HCT116 (cell line): ENCODE measurements at regions not wholly inside any gene's neighbourhood (a gene's known extent, or its start where the extent isn't known, plus 50 kb on each side); places are given as distances from the start of the nearest gene placed in this dataset.

ENCODE experiments used
- ATAC-seq: fragments of 200-7000 bp; cut with Tn5 transposase; 2 replicates; pipeline ENCODE4 v1.9.1; 2020; ENCODE audit warnings: mild to moderate bottlenecking, moderate library complexity
- BruUV-seq: library from RNA; stranded (reverse); fragments of 400-500 nt; replicated peaks from 2 replicates; lab custom pipeline; 2021; lab: Mats Ljungman, UMichigan
- CTCF ChIA-PET: fragments of 300-600 bp; sonication (Branson Sonifier 250); formaldehyde crosslinking; loops from one replicate; lab custom pipeline; 2021; ENCODE audit warnings: antibody characterized with exemption; lab: Charles Lee
- POLR2A ChIA-PET: fragments of 300-600, 350-600 bp; sonication (Branson Sonifier 250); formaldehyde crosslinking; loops from one replicate; lab custom pipeline; 2021; ENCODE audit warnings: antibody characterized with exemption; lab: Charles Lee
- RAD21 ChIA-PET, 2 experiments: fragments of 300-600 bp; sonication (Branson Sonifier 250); formaldehyde crosslinking; loops; one replicate each; lab custom pipeline; 2023; ENCODE audit warnings: low total read pairs in 2 of 2; ENCODE audit not compliant: uncharacterized antibody in 2 of 2, unreplicated experiment in 2 of 2, low non-redundant PET in 1 of 2; lab: Charles Lee
- DNase-seq: peaks from one replicate; pipeline ENCODE4 v3.0.0-alpha.2; 2010; ENCODE audit warnings: low read depth, low spot score
- H2AFZ ChIP-seq: fragments of 200-600 bp; shearing (Covaris generic), sonication (generic); 2 replicates; pipeline ENCODE4 v1.6.1; 2017; ENCODE audit warnings: low read depth, mixed run types, mixed read lengths, antibody characterized with exemption, low read length; ENCODE audit not compliant: poor library complexity, severe bottlenecking
- H3K27ac ChIP-seq: 2 replicates; pipeline ENCODE4 v1.5.1; 2012; ENCODE audit warnings: low read depth, low read length
- H3K27me3 ChIP-seq: fragments of 200-600 bp; sonication (generic); 2 replicates; pipeline ENCODE4 v1.6.1; 2016; ENCODE audit warnings: mixed run types, low read length, mixed read lengths; ENCODE audit not compliant: insufficient read depth
- H3K36me3 ChIP-seq, 2 experiments: fragments of 200-500 bp in 1 of 2; fragments of 200-600 bp in 1 of 2; sonication (Bioruptor generic) in 1 of 2; sonication (generic) in 1 of 2; 2 replicates each; pipeline versions ENCODE4 v1.5.1 to v1.6.1; 2014 to 2016; ENCODE audit warnings: low read length in 2 of 2, inconsistent platforms in 1 of 2, mixed read lengths in 1 of 2, mixed run types in 1 of 2; ENCODE audit not compliant: insufficient read depth in 2 of 2, control insufficient read depth in 1 of 2
- H3K4me1 ChIP-seq, 2 experiments: fragments of 200-600 bp in 1 of 2; sonication (generic) in 1 of 2; 2 replicates each; pipeline versions ENCODE4 v1.5.1 to v1.6.1; 2012 to 2017; ENCODE audit warnings: low read length in 2 of 2, inconsistent platforms in 1 of 2, mild to moderate bottlenecking in 1 of 2, mixed read lengths in 1 of 2, mixed run types in 1 of 2, moderate library complexity in 1 of 2; ENCODE audit not compliant: insufficient read depth in 2 of 2, control insufficient read depth in 1 of 2
- H3K4me2 ChIP-seq: fragments of 200-600 bp; sonication (generic); 2 replicates; pipeline ENCODE4 v1.6.1; 2017; ENCODE audit warnings: mixed run types, low read length, mixed read lengths
- H3K4me3 ChIP-seq, 2 experiments: fragments of 200-600 bp in 1 of 2; sonication (generic) in 1 of 2; replicated peaks in 1 of 2; 2 replicates each; pipeline ENCODE4 v1.5.1; 2011 to 2016; ENCODE audit warnings: low read length in 2 of 2, control low read depth in 1 of 2, low read depth in 1 of 2, mild to moderate bottlenecking in 1 of 2, mixed read lengths in 1 of 2, mixed run types in 1 of 2
- H3K79me2 ChIP-seq: fragments of 200-600 bp; sonication (generic); 2 replicates; pipeline ENCODE4 v1.6.1; 2017; ENCODE audit warnings: mild to moderate bottlenecking, mixed run types, low read length, moderate library complexity, mixed read lengths; ENCODE audit not compliant: insufficient read depth
- H3K9ac ChIP-seq: fragments of 200-600 bp; sonication (generic); 2 replicates; pipeline ENCODE4 v1.6.1; 2016; ENCODE audit warnings: low read length, mixed read lengths
- H3K9me2 ChIP-seq: fragments of 200-600 bp; sonication (generic), shearing (Covaris generic); 2 replicates; pipeline ENCODE4 v1.6.1; 2017; ENCODE audit warnings: mixed run types, mild to moderate bottlenecking, moderate library complexity; ENCODE audit not compliant: insufficient read depth
- H3K9me3 ChIP-seq, 2 experiments: fragments of 200-500 bp in 1 of 2; fragments of 200-600 bp in 1 of 2; sonication (Bioruptor generic) in 1 of 2; sonication (generic) in 1 of 2; 2 replicates each; pipeline ENCODE4 v1.6.1; 2014 to 2017; ENCODE audit warnings: low read length in 2 of 2, mixed read lengths in 2 of 2, inconsistent platforms in 1 of 2, low read depth in 1 of 2, mild to moderate bottlenecking in 1 of 2, mixed run types in 1 of 2, moderate library complexity in 1 of 2; ENCODE audit not compliant: control insufficient read depth in 1 of 2, insufficient read depth in 1 of 2
- H4K20me1 ChIP-seq: fragments of 200-600 bp; sonication (generic), shearing (Covaris generic); 2 replicates; pipeline ENCODE4 v1.6.1; 2017; ENCODE audit warnings: mixed run types, mild to moderate bottlenecking, moderate library complexity; ENCODE audit not compliant: insufficient read depth
- CBX3 ChIP-seq: IDR thresholded peaks from 2 replicates; pipeline ENCODE4 v1.6.1; 2012; ENCODE audit warnings: low read depth
- CEBPB ChIP-seq: IDR thresholded peaks from 2 replicates; pipeline ENCODE4 v1.6.1; 2012; ENCODE audit warnings: low read depth
- EGR1 ChIP-seq: IDR thresholded peaks from 2 replicates; pipeline ENCODE4 v1.6.1; 2012; ENCODE audit warnings: low read depth
- ELF1 ChIP-seq: IDR thresholded peaks from 2 replicates; pipeline ENCODE4 v1.6.1; 2012; ENCODE audit warnings: low read depth, borderline replicate concordance
- EZH2 ChIP-seq: fragments of 200-600 bp; sonication (generic); IDR thresholded peaks from 2 replicates; pipeline ENCODE4 v1.6.1; 2017; ENCODE audit warnings: antibody characterized with exemption, mixed run types
- EZH2phosphoT487 ChIP-seq: fragments of 200-600 bp; IDR thresholded peaks from 2 replicates; pipeline ENCODE4 v1.6.1; 2018; ENCODE audit warnings: antibody characterized with exemption, borderline replicate concordance
- FOSL1 ChIP-seq: IDR thresholded peaks from 2 replicates; pipeline ENCODE4 v1.6.1; 2012; ENCODE audit warnings: low read depth
- JUND ChIP-seq: IDR thresholded peaks from 2 replicates; pipeline ENCODE4 v1.6.1; 2012
- POLR2AphosphoS5 ChIP-seq: IDR thresholded peaks from 2 replicates; pipeline ENCODE4 v1.6.1; 2011; ENCODE audit warnings: mild to moderate bottlenecking, low read depth, low read length, moderate library complexity
- RAD21 ChIP-seq: IDR thresholded peaks from 2 replicates; pipeline ENCODE4 v1.6.1; 2012; ENCODE audit warnings: low read depth, mild to moderate bottlenecking
- SIN3A ChIP-seq: IDR thresholded peaks from 2 replicates; pipeline ENCODE4 v1.6.1; 2012; ENCODE audit warnings: low read depth
- SP1 ChIP-seq: IDR thresholded peaks from 2 replicates; pipeline ENCODE4 v1.6.1; 2012; ENCODE audit warnings: low read depth
- SRF ChIP-seq: IDR thresholded peaks from 2 replicates; pipeline ENCODE4 v1.6.1; 2012; ENCODE audit warnings: low read depth
- YY1 ChIP-seq: IDR thresholded peaks from 2 replicates; pipeline ENCODE4 v1.6.1; 2011; ENCODE audit warnings: low read length, low read depth, moderate library complexity, mild to moderate bottlenecking; ENCODE audit not compliant: insufficient replicate concordance; ENCODE audit errors: extremely low read depth
- ZFX ChIP-seq: fragments of 450-650 bp; IDR thresholded peaks from 2 replicates; pipeline ENCODE4 v1.6.1; 2017
- intact Hi-C: fragments of 100-400 bp; cut with micrococcal nuclease; formaldehyde crosslinking; loops from 2 replicates; pipeline ENCODE4 v1.10.0; 2022
- TF ChIP-seq, protein P1 (sequence below): IDR thresholded peaks from 2 replicates; pipeline ENCODE4 v1.6.1; 2012; ENCODE audit warnings: low read depth
- TF ChIP-seq, protein P2 (sequence below): IDR thresholded peaks from 2 replicates; pipeline ENCODE4 v1.6.1; 2012

DNA sequence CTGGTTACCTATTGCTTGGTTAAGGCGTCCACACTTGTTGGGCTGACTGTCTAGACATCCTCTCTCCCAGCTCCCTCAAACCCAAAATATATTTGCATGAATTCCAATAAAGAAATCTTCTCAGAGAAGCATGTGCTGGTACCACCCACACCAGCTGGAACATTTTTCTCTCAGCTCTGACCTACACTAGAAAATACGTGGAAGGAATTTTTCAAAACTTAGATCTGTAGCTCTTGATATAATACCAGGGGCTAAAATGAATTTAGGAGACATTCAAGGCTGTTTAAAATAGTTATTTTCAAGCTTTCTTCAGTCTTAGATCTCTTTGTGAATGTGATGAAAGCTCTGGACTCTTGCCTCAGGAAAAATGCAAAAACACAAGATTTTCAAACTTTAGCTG, 590.4 kb downstream of the PDCD6IP start:
- no TSS peak for BruUV-seq
- ATAC-seq = no peak
- no peaks in the 10 kb centered on the region for H3K4me1 ChIP-seq

More for the DNA sequence above, 590.4 kb downstream of the PDCD6IP start:
- intact Hi-C loops = no loop called here
- ChIA-PET CTCF (no interaction called here), POLR2A (no interaction called here)
- no peaks in the 10 kb centered on the region for H3K79me2 ChIP-seq
- DNase-seq = no peak
- no peaks in the 10 kb centered on the region for H3K9me2 ChIP-seq
- no peak overlapping the region for H3K9ac ChIP-seq
- TF ChIP-seq CEBPB (no peak), YY1 (no peak), RAD21 (no peak), FOSL1 (no peak), SP1 (no peak), POLR2AphosphoS5 (no peak), JUND (no peak), SRF (no peak), SIN3A (no peak), ELF1 (no peak), EZH2 (no peak), EZH2phosphoT487 (no peak), CBX3 (no peak), EGR1 (no peak), ZFX (no peak)
- TF ChIP-seq, protein P1, sequence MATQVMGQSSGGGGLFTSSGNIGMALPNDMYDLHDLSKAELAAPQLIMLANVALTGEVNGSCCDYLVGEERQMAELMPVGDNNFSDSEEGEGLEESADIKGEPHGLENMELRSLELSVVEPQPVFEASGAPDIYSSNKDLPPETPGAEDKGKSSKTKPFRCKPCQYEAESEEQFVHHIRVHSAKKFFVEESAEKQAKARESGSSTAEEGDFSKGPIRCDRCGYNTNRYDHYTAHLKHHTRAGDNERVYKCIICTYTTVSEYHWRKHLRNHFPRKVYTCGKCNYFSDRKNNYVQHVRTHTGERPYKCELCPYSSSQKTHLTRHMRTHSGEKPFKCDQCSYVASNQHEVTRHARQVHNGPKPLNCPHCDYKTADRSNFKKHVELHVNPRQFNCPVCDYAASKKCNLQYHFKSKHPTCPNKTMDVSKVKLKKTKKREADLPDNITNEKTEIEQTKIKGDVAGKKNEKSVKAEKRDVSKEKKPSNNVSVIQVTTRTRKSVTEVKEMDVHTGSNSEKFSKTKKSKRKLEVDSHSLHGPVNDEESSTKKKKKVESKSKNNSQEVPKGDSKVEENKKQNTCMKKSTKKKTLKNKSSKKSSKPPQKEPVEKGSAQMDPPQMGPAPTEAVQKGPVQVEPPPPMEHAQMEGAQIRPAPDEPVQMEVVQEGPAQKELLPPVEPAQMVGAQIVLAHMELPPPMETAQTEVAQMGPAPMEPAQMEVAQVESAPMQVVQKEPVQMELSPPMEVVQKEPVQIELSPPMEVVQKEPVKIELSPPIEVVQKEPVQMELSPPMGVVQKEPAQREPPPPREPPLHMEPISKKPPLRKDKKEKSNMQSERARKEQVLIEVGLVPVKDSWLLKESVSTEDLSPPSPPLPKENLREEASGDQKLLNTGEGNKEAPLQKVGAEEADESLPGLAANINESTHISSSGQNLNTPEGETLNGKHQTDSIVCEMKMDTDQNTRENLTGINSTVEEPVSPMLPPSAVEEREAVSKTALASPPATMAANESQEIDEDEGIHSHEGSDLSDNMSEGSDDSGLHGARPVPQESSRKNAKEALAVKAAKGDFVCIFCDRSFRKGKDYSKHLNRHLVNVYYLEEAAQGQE = no peak
- TF ChIP-seq, protein P2, sequence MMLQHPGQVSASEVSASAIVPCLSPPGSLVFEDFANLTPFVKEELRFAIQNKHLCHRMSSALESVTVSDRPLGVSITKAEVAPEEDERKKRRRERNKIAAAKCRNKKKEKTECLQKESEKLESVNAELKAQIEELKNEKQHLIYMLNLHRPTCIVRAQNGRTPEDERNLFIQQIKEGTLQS = no peak
- TF ChIP-seq, all 23 proteins: peak for 0
- H3K36me3 ChIP-seq = no peaks in the 10 kb centered on the region
- no peaks in the 10 kb centered on the region for H4K20me1 ChIP-seq
- RAD21 ChIA-PET = no interaction called here
- no peak overlapping the region for H3K4me2 ChIP-seq
- no peaks in the 10 kb centered on the region for H3K9me3 ChIP-seq
- H3K27ac ChIP-seq = no peak overlapping the region
- no peaks in the 10 kb centered on the region for H3K27me3 ChIP-seq
- H3K4me3 ChIP-seq = no peak overlapping the region
- no peak overlapping the region for H2AFZ ChIP-seq
